ENCODE measurements at regions not wholly inside any gene's neighbourhood (a gene's known extent, or its start where the extent isn't known, plus 50 kb on each side); places are given as distances from the start of the nearest gene placed in this dataset.

- H3K27ac ChIP-seq (ENCODE audit: insufficient read depth, low read depth, low read length) = no peak overlapping the region
- no peak overlapping the region for H3K4me2 ChIP-seq (ENCODE audit: insufficient read depth, low read length)
- ChIA-PET CTCF (no interaction called here), POLR2A (no interaction called here)
- no peaks in the 10 kb centered on the region for H3K4me1 ChIP-seq (ENCODE audit: control insufficient read depth, extremely low read depth, insufficient read depth, low read length)
- no peaks in the 10 kb centered on the region for H3K79me2 ChIP-seq (ENCODE audit: control insufficient read depth, insufficient read depth, low read length)
- no peak for DNase-seq (ENCODE audit: low read depth, low spot score)
- H3K9me3 ChIP-seq (replicated peaks; ENCODE audit: control insufficient read depth, insufficient read depth, low read length) = no peaks in the 10 kb centered on the region
- H3K9me1 ChIP-seq (replicated peaks; ENCODE audit: control insufficient read depth, extremely low read depth, insufficient read depth, low read length) = no peaks in the 10 kb centered on the region
- no peak for FAIRE-seq
- BruUV-seq (replicated peaks) = no TSS peak
- H4K20me1 ChIP-seq (replicated peaks; ENCODE audit: control insufficient read depth, extremely low read depth, insufficient read depth, low read length) = no peaks in the 10 kb centered on the region
- TF ChIP-seq EZH2 (IDR thresholded peaks at IDR 0.05; ENCODE audit: borderline replicate concordance, low read depth, low read length, severe bottlenecking) (no peak), POLR2AphosphoS5 (IDR thresholded peaks at IDR 0.05; ENCODE audit: insufficient read depth, low read depth, low read length) (no peak), CTCF (IDR thresholded peaks at IDR 0.05; ENCODE audit: extremely low read depth in 1 of 2, insufficient read depth in 1 of 2, low read depth in 1 of 2, low read length in 2 of 2) (no peak), FOS (IDR thresholded peaks at IDR 0.05; ENCODE audit: borderline replicate concordance, insufficient read depth, low read length) (no peak), POLR2A (IDR thresholded peaks at IDR 0.05; ENCODE audit: low read depth, low read length) (no peak), MAX (IDR thresholded peaks at IDR 0.05; ENCODE audit: insufficient read depth, insufficient read length) (no peak), MYC (IDR thresholded peaks at IDR 0.05; ENCODE audit: low read depth, low read length) (no peak), GATA2 (IDR thresholded peaks at IDR 0.05; ENCODE audit: insufficient read depth, insufficient read length, low read depth, low read length) (no peak), JUN (IDR thresholded peaks at IDR 0.05; ENCODE audit: borderline replicate concordance, insufficient read depth, insufficient read length, low read depth) (no peak)
- dilution Hi-C loops (cut with MboI; ENCODE audit: extremely low pct_ligation_motif_present, low sequenced_read_pairs) = no loop called here
- intact Hi-C loops (cut with micrococcal nuclease) = no loop called here
- H3K4me3 ChIP-seq (replicated peaks in 1 of 3; ENCODE audit: insufficient read depth in 1 of 3, low read depth in 1 of 3, low read length in 3 of 3) = no peak overlapping the region
- no peaks in the 10 kb centered on the region for H3K27me3 ChIP-seq (ENCODE audit: control insufficient read depth in 2 of 2, insufficient read depth in 2 of 2, low read length in 2 of 2)
- H3K9ac ChIP-seq (replicated peaks; ENCODE audit: extremely low read depth, insufficient read depth, low read length) = no peak overlapping the region
- no peak overlapping the region for H2AFZ ChIP-seq (ENCODE audit: low read depth, low read length)
- H3K36me3 ChIP-seq (ENCODE audit: control insufficient read depth in 2 of 2, extremely low read depth in 1 of 2, insufficient read depth in 2 of 2, low read length in 2 of 2) = no peaks in the 10 kb centered on the region
Observed at GRCh38 chr5:169527066-169527465, 56.5 kb upstream of the SPDL1 start.

Measured in endothelial cell of umbilical vein (primary cell).